PC-9 (cell line): ENCODE measurements at regions not wholly inside any gene's neighbourhood (a gene's known extent, or its start where the extent isn't known, plus 50 kb on each side); places are given as distances from the start of the nearest gene placed in this dataset.

ENCODE experiments used
- BruUV-seq: library from RNA; stranded (reverse); fragments of 400-500 nt; replicated peaks from 2 replicates; lab custom pipeline; 2021; lab: Mats Ljungman, UMichigan
- CTCF ChIA-PET: fragments of 300-600 bp; sonication (Branson Sonifier 250); formaldehyde crosslinking; loops from one replicate; lab custom pipeline; 2022; ENCODE audit warnings: antibody characterized with exemption; lab: Charles Lee
- POLR2A ChIA-PET: fragments of 300-600 bp; sonication (Branson Sonifier 250); formaldehyde crosslinking; loops from one replicate; lab custom pipeline; 2022; ENCODE audit warnings: antibody characterized with exemption; ENCODE audit not compliant: unreplicated experiment; lab: Charles Lee
- DNase-seq, 2 experiments: peaks; one replicate each; pipeline versions ENCODE4 v3.0.0 to v3.0.0-alpha.2; 2015 to 2022; ENCODE audit warnings: mixed read lengths in 1 of 2
- H2AFZ ChIP-seq: fragments of 200-600 bp; sonication (generic); 2 replicates; pipeline ENCODE4 v1.8.1; 2017; ENCODE audit warnings: antibody characterized with exemption
- H3F3A ChIP-seq: fragments of 200-600 bp; sonication (generic); 2 replicates; pipeline ENCODE4 v1.8.1; 2017; ENCODE audit warnings: antibody characterized with exemption, mild to moderate bottlenecking, low read depth; ENCODE audit not compliant: insufficient read depth
- H3K27ac ChIP-seq: fragments of 200-600 bp; sonication (generic); 2 replicates; pipeline ENCODE4 v1.6.1; 2016; ENCODE audit warnings: mixed run types
- H3K27me3 ChIP-seq: fragments of 200-600 bp; sonication (generic); 2 replicates; pipeline ENCODE4 v1.6.1; 2016; ENCODE audit warnings: low read depth, mixed run types; ENCODE audit not compliant: insufficient read depth
- H3K36me3 ChIP-seq: fragments of 200-600 bp; sonication (generic); 2 replicates; pipeline ENCODE4 v1.6.1; 2016; ENCODE audit warnings: low read depth, mixed run types
- H3K4me1 ChIP-seq: fragments of 200-600 bp; sonication (generic); replicated peaks from 2 replicates; pipeline ENCODE4 v1.6.1; 2016; ENCODE audit warnings: mixed run types; ENCODE audit not compliant: insufficient read depth
- H3K4me2 ChIP-seq: fragments of 200-600 bp; sonication (generic); 2 replicates; pipeline ENCODE4 v1.6.1; 2017; ENCODE audit warnings: mixed run types
- H3K4me3 ChIP-seq: fragments of 200-600 bp; sonication (generic); 2 replicates; pipeline ENCODE4 v1.6.1; 2016; ENCODE audit warnings: mixed run types
- H3K79me2 ChIP-seq: fragments of 200-600 bp; sonication (generic); 2 replicates; pipeline ENCODE4 v1.6.1; 2017; ENCODE audit warnings: low read depth, mixed run types
- H3K9me2 ChIP-seq: fragments of 200-600 bp; sonication (generic); 2 replicates; pipeline ENCODE4 v1.8.1; 2017; ENCODE audit warnings: mild to moderate bottlenecking; ENCODE audit not compliant: insufficient read depth
- H3K9me3 ChIP-seq: fragments of 200-600 bp; sonication (generic); 2 replicates; pipeline ENCODE4 v1.8.1; 2016; ENCODE audit warnings: low read depth; ENCODE audit not compliant: insufficient read depth
- H4K20me1 ChIP-seq: fragments of 200-600 bp; sonication (generic); 2 replicates; pipeline ENCODE4 v1.8.1; 2017; ENCODE audit not compliant: insufficient read depth
- EZH2 ChIP-seq: fragments of 200-600 bp; sonication (generic); IDR thresholded peaks from 2 replicates; pipeline ENCODE4 v1.8.0; 2017; ENCODE audit warnings: antibody characterized with exemption, low read depth
- intact Hi-C: fragments of 100-400 bp; cut with micrococcal nuclease; formaldehyde crosslinking; loops from one replicate; pipeline ENCODE4 v1.10.0; 2022; ENCODE audit not compliant: unreplicated experiment
- TF ChIP-seq, protein P1 (sequence below): fragments of 200-600 bp; sonication (generic); conservative IDR thresholded peaks from 2 replicates; pipeline ENCODE4 v1.6.1; 2017; ENCODE audit warnings: mixed run types, antibody characterized with exemption, mild to moderate bottlenecking, moderate library complexity

DNA sequence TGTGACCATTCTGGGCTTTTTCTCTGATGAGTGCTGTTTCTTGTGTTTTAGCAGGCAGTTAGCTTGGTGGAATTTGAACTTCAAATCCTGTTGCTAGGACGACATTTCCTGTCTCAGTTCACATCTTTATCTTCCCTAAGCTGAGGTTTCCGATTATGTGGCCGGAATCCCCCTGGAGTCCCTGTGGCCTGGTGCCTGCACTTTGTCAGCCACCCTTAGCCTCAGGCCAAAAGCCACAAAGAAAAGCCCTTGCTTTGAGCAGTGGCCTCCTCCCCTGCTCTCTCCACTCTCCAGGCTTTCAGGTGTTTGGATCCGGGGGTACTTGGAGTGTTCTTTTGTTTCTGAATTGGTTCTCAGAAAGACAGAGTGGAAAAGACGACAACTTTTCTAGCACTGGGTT, 59.9 kb upstream of the PMEPA1 start:
- no peaks in the 10 kb centered on the region for H3K27me3 ChIP-seq
- no peak overlapping the region for H3K4me2 ChIP-seq
- H3K36me3 ChIP-seq, result no peaks in the 10 kb centered on the region
- TF ChIP-seq, protein P1, sequence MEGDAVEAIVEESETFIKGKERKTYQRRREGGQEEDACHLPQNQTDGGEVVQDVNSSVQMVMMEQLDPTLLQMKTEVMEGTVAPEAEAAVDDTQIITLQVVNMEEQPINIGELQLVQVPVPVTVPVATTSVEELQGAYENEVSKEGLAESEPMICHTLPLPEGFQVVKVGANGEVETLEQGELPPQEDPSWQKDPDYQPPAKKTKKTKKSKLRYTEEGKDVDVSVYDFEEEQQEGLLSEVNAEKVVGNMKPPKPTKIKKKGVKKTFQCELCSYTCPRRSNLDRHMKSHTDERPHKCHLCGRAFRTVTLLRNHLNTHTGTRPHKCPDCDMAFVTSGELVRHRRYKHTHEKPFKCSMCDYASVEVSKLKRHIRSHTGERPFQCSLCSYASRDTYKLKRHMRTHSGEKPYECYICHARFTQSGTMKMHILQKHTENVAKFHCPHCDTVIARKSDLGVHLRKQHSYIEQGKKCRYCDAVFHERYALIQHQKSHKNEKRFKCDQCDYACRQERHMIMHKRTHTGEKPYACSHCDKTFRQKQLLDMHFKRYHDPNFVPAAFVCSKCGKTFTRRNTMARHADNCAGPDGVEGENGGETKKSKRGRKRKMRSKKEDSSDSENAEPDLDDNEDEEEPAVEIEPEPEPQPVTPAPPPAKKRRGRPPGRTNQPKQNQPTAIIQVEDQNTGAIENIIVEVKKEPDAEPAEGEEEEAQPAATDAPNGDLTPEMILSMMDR, result no peak
- TF ChIP-seq EZH2, result no peak
- H3F3A ChIP-seq, result peaks cover 5% of the 10 kb centered on the region; the same call in 1 of the 2 replicates
- H3K79me2 ChIP-seq, result no peaks in the 10 kb centered on the region
- intact Hi-C loops, result no loop called here
- no peaks in the 10 kb centered on the region; the same call in 1 of the 2 replicates for H3K9me3 ChIP-seq
- no peak overlapping the region for H2AFZ ChIP-seq
- DNase-seq, result no peak
- H3K27ac ChIP-seq, result no peak overlapping the region
- no peaks in the 10 kb centered on the region for H3K9me2 ChIP-seq
- H3K4me1 ChIP-seq, result peaks cover 26% of the 10 kb centered on the region
- ChIA-PET POLR2A (no interaction called here), CTCF (interaction anchor here (0.6 kb wide), 1 partner anchor 410 kb away, joined by 3 read pairs; no protein-coding TSS in a partner anchor)
- no TSS peak for BruUV-seq
- H3K4me3 ChIP-seq, result no peak overlapping the region
- H4K20me1 ChIP-seq, result no peaks in the 10 kb centered on the region

DNA sequence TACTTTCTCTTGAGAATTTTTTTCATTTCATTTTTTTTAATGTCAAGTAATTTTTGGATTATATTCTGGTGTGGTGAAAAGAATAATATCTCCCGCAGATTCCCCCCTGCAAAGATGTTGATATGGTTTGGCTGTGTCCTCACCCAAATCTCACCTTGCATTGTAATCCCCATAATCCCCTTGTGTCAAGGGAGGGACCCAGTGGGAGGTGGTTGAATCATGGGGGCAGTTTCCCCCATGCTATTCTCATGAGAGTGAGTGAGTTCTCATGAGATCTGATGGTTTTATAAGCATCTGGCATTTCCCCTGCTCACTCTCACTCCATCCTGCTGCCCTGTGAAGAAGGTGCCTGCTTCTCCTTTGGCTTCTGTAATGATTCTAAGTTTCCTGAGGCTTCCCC, 58.7 kb upstream of the PMEPA1 start:
- CTCF ChIA-PET, result no interaction called here
- intact Hi-C loops, result no loop called here
- no peak overlapping the region for H2AFZ ChIP-seq
- no peaks in the 10 kb centered on the region for H3K36me3 ChIP-seq
- no peak overlapping the region for H3K4me2 ChIP-seq
- no peaks in the 10 kb centered on the region; the same call in 1 of the 2 replicates for H3K9me3 ChIP-seq
- no peaks in the 10 kb centered on the region for H3K9me2 ChIP-seq
- no peaks in the 10 kb centered on the region for H3K27me3 ChIP-seq
- no peak for DNase-seq
- H4K20me1 ChIP-seq, result no peaks in the 10 kb centered on the region
- no peak overlapping the region for H3K4me3 ChIP-seq
- H3K27ac ChIP-seq, result no peak overlapping the region
- peaks cover 5% of the 10 kb centered on the region; the same call in 1 of the 2 replicates for H3F3A ChIP-seq
- TF ChIP-seq, protein P1, result no peak
- TF ChIP-seq EZH2, result no peak
- H3K4me1 ChIP-seq, result peaks cover 25% of the 10 kb centered on the region
- POLR2A ChIA-PET, result no interaction called here
- no peaks in the 10 kb centered on the region for H3K79me2 ChIP-seq
- no TSS peak for BruUV-seq

DNA sequence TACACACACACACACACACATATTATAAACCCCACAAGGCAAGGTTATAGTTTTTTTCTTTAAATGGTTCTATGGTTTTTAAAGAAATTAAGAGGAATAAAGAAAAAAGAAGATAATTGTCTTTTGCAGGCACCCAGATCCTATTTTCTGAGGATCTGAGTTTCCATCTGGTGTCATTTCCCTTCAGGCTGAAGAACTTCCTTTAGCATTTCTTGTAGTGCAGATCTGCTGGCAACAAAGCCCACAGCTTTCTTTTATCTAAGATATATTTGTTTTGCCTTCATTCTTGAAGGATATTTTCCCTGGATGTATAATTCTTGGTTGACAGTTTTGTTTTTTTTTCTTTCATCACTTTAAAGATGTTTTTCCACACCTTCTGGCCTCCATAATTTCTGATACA, 57.6 kb upstream of the PMEPA1 start:
- Histone ChIP-seq H3K4me1 (peaks cover 16% of the 10 kb centered on the region), H3K9me2 (no peaks in the 10 kb centered on the region), H3K4me2 (no peak overlapping the region), H3K4me3 (no peak overlapping the region), H4K20me1 (no peaks in the 10 kb centered on the region), H3K27ac (no peak overlapping the region), H3K27me3 (no peaks in the 10 kb centered on the region), H3K79me2 (no peaks in the 10 kb centered on the region), H2AFZ (no peak overlapping the region), H3K9me3 (no peaks in the 10 kb centered on the region; the same call in 1 of the 2 replicates), H3F3A (no peaks in the 10 kb centered on the region), H3K36me3 (no peaks in the 10 kb centered on the region)
- POLR2A ChIA-PET, result no interaction called here
- BruUV-seq, result no TSS peak
- CTCF ChIA-PET, result no interaction called here
- intact Hi-C loops, result no loop called here
- TF ChIP-seq, protein P1, result no peak
- no peak for TF ChIP-seq EZH2
- DNase-seq, result no peak
